ENCODE measurements at regions not wholly inside any gene's neighbourhood (a gene's known extent, or its start where the extent isn't known, plus 50 kb on each side); places are given as distances from the start of the nearest gene placed in this dataset.

DNA sequence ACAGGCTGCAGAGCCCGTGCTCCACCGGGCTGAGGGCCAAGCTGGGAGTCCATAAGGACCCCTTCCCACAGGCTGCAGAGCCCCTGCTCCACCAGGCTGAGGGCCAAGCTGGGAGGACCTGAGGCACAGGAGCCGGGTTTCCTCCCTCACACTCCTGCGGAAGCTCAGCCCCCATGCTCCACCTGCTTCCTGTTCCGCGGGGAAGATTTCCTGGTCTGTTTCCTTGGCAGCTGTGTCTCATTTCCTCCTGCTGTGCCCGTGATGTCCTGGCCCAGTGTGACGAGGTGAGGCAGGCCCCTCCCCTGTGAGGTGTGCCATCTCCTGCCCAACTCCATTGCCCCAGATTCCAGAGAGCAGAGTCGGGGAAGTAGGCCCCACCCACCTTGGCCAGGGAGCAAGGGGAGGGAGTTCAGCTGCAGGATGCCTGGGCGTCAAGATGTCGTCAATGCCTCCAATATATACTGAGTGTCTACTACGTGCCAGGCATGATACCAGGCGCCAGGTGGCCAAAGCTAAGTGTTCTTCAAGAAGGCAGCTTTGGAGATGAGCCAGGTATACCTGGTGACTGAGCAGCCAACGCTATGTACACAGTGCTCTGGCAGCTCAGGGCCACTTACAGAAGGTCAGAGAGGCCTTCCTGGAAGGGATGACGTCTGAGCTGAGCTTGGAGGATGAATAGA, 58.8 kb downstream of the NAV1 start:
- ATAC-seq: peak; percentile 39 to 80 (median 66)
- TF ChIP-seq, protein P1, sequence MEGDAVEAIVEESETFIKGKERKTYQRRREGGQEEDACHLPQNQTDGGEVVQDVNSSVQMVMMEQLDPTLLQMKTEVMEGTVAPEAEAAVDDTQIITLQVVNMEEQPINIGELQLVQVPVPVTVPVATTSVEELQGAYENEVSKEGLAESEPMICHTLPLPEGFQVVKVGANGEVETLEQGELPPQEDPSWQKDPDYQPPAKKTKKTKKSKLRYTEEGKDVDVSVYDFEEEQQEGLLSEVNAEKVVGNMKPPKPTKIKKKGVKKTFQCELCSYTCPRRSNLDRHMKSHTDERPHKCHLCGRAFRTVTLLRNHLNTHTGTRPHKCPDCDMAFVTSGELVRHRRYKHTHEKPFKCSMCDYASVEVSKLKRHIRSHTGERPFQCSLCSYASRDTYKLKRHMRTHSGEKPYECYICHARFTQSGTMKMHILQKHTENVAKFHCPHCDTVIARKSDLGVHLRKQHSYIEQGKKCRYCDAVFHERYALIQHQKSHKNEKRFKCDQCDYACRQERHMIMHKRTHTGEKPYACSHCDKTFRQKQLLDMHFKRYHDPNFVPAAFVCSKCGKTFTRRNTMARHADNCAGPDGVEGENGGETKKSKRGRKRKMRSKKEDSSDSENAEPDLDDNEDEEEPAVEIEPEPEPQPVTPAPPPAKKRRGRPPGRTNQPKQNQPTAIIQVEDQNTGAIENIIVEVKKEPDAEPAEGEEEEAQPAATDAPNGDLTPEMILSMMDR (IDR thresholded peaks at IDR 0.05): no peak
- DNase-seq: peak; percentile 47 to 56
- H3K4me3 ChIP-seq: no peak overlapping the region
- no peaks in the 10 kb centered on the region for H3K27me3 ChIP-seq
- peak overlapping the region in 9 of 10 donors; percentile 36 to 76 (median 65) for H3K27ac ChIP-seq
- no peaks in the 10 kb centered on the region for H3K9me3 ChIP-seq
- peaks cover 0 to 4% (median 0%) of the 10 kb centered on the region in 9 donors for H3K36me3 ChIP-seq
- 58 to 65% methylated on average over 15 of the region's 15 CpGs for WGBS, 2 donors
- intact Hi-C loops (cut with DNase I): no loop called here
- peaks cover 12 to 63% (median 55%) of the 10 kb centered on the region in 9 donors for H3K4me1 ChIP-seq

DNA sequence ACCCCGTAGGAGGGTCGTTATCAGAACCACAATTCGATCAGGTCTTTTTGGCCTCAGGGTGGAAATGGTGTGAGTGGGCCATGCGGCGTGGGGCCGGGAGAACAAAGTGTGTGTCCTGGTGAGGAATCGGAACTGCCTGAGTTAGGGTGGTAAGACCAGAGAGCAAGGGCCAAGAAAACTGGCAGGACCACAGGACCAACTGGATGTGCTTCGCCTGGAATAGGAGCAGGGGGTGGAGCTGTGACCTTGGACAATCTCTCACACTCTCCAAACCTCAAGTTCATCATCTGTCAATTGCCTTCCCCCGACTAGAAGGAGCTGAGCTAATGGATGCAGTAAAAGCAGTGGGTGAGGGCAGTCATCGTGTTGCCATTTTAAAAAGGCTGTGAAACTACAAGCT, 59.5 kb downstream of the NAV1 start:
- H3K9me3 ChIP-seq: no peaks in the 10 kb centered on the region
- peak overlapping the region in 9 of 10 donors; percentile 36 to 76 (median 65) for H3K27ac ChIP-seq
- 92% methylated on average over 10 of the region's 10 CpGs for WGBS, 2 donors
- TF ChIP-seq, protein P1 (IDR thresholded peaks at IDR 0.05): no peak
- DNase-seq: no peak
- ATAC-seq: no peak
- peaks cover 10 to 62% (median 48%) of the 10 kb centered on the region in 9 donors for H3K4me1 ChIP-seq
- no peak overlapping the region for H3K4me3 ChIP-seq
- intact Hi-C loops (cut with DNase I): no loop called here
- no peaks in the 10 kb centered on the region for H3K27me3 ChIP-seq
- peaks cover 0 to 4% (median 0%) of the 10 kb centered on the region in 9 donors for H3K36me3 ChIP-seq

DNA sequence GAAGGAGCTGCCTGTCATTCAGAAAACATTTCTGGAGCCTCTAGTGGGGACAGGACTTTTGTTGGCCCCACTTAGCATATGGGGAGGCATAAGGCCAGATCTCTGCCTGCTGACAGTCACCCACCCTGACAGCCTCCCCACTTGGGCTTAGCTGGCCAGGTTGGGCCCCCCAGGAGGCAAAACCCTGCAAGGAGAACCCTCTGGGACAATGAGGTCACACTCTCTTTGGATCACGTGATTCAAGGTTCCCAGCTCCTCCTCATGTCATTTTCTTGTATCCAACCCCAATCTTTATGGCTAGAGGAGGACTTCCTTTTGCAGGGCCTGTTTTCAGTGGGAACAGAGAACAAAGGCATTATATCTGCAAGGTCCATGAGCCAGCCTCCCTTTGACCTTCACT, 60.0 kb downstream of the NAV1 start:
- H3K27me3 ChIP-seq: no peaks in the 10 kb centered on the region
- TF ChIP-seq, protein P1 (IDR thresholded peaks at IDR 0.05): no peak
- H3K27ac ChIP-seq: peak overlapping the region in 6 of 10 donors; percentile 57 to 76 (median 70)
- intact Hi-C loops (cut with DNase I): no loop called here
- ATAC-seq (no peak), DNase-seq (no peak)
- no peak overlapping the region for H3K4me3 ChIP-seq
- H3K4me1 ChIP-seq: peaks cover 7 to 62% (median 45%) of the 10 kb centered on the region in 9 donors
- WGBS, 2 donors: 48 to 76% methylated on average over 1 of the region's 1 CpG
- H3K9me3 ChIP-seq: no peaks in the 10 kb centered on the region
- peaks cover 0 to 4% (median 0%) of the 10 kb centered on the region in 9 donors for H3K36me3 ChIP-seq

DNA sequence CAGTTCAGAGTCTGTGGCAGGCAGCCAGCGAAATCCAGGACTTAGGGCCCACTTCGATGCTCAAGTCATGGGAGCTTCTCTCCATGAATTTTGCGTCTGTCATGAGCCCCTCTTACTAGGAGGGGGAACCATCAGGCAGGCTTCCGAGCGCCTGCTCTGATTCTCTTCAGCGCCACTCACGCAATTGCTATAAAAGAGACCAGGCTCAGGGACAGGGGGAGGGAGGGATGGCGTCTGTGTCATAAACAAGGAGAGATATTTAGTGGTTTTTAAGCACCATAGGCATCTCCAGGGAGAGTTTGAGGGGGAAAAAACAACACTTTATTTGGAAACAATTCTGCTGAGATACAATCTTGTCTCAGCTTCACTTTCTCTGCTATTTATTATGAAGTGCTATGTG, 60.6 kb downstream of the NAV1 start:
- Histone ChIP-seq H3K9me3 (no peaks in the 10 kb centered on the region), H3K36me3 (peaks cover 0 to 4% (median 0%) of the 10 kb centered on the region in 9 donors), H3K4me1 (peaks cover 7 to 62% (median 39%) of the 10 kb centered on the region in 9 donors), H3K4me3 (no peak overlapping the region), H3K27me3 (no peaks in the 10 kb centered on the region), H3K27ac (peak overlapping the region in 2 of 10 donors; percentile 68 to 76)
- DNase-seq: no peak
- ATAC-seq: no peak
- TF ChIP-seq, protein P1 (IDR thresholded peaks at IDR 0.05): no peak
- intact Hi-C loops (cut with DNase I): no loop called here
- whole genome bisulfite sequencing, 2 donors: 88 to 90% methylated on average over 8 of the region's 8 CpGs

All from heart right ventricle (tissue), 16 donors.